WTC11 (cell line): ENCODE measurements at regions not wholly inside any gene's neighbourhood (a gene's known extent, or its start where the extent isn't known, plus 50 kb on each side); places are given as distances from the start of the nearest gene placed in this dataset.

ENCODE experiments used
- NFYB ChIP-seq: sonication (generic); formaldehyde crosslinking; conservative IDR thresholded peaks from 2 replicates; pipeline ENCODE4 v1.8.0; 2022; ENCODE audit warnings: low read depth, missing genetic modification reagents
- NR1H2 ChIP-seq: sonication (generic); formaldehyde crosslinking; IDR thresholded peaks from 2 replicates; pipeline ENCODE4 v1.9.0; 2021; ENCODE audit warnings: mild to moderate bottlenecking, moderate library complexity, missing genetic modification reagents
- NR3C1 ChIP-seq: sonication (generic); formaldehyde crosslinking; conservative IDR thresholded peaks from 2 replicates; pipeline ENCODE4 v1.8.1; 2023; ENCODE audit warnings: low read depth, mild to moderate bottlenecking, missing genetic modification reagents
- SMAD4 ChIP-seq: sonication (generic); formaldehyde crosslinking; IDR thresholded peaks from 2 replicates; pipeline ENCODE4 v1.8.0; 2022; ENCODE audit warnings: mild to moderate bottlenecking, missing genetic modification reagents
- TF ChIP-seq, protein P1 (sequence below): fragments of 200-600 bp; IDR thresholded peaks from 2 replicates; pipeline ENCODE4 v1.8.0; 2022; ENCODE audit warnings: antibody characterized with exemption
- TF ChIP-seq, protein P2 (sequence below): fragments of 250-450 bp; sonication (Bioruptor Pico); IDR thresholded peaks from 2 replicates; pipeline ENCODE4 v1.9.0; 2021; ENCODE audit warnings: mild to moderate bottlenecking, borderline replicate concordance
- TF ChIP-seq, protein P3 (sequence below): sonication (generic); formaldehyde crosslinking; IDR thresholded peaks from 2 replicates; pipeline ENCODE4 v1.8.0; 2022; ENCODE audit warnings: mild to moderate bottlenecking, missing genetic modification reagents
- TF ChIP-seq, protein P4 (sequence below): sonication (generic); formaldehyde crosslinking; IDR thresholded peaks from 2 replicates; pipeline ENCODE4 v1.8.0; 2022; ENCODE audit warnings: mild to moderate bottlenecking, missing genetic modification reagents

DNA sequence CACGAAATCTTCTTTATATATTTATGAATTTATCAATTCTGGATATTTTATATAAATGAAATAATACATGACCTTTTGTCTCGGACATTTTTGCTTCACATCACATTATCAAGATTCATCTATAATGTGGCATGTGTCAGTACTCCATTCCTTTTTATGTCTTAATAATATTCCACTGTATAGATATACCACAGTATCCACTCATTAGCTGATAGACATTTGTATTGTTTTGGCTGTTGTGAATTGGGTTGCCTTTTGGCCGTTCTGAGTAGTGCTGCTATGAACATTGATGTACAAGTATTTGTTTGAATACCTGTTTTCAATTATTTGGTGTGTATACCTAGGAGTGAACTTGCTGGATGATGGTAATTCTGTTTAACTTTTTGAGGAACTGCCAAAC is 323.8 kb upstream of the CA10 start:
- TF ChIP-seq NR1H2 (CRISPR knock-in tag) (no peak), SMAD4 (no peak), NR3C1 (no peak), NFYB (CRISPR knock-in tag) (no peak)
- TF ChIP-seq, protein P1, sequence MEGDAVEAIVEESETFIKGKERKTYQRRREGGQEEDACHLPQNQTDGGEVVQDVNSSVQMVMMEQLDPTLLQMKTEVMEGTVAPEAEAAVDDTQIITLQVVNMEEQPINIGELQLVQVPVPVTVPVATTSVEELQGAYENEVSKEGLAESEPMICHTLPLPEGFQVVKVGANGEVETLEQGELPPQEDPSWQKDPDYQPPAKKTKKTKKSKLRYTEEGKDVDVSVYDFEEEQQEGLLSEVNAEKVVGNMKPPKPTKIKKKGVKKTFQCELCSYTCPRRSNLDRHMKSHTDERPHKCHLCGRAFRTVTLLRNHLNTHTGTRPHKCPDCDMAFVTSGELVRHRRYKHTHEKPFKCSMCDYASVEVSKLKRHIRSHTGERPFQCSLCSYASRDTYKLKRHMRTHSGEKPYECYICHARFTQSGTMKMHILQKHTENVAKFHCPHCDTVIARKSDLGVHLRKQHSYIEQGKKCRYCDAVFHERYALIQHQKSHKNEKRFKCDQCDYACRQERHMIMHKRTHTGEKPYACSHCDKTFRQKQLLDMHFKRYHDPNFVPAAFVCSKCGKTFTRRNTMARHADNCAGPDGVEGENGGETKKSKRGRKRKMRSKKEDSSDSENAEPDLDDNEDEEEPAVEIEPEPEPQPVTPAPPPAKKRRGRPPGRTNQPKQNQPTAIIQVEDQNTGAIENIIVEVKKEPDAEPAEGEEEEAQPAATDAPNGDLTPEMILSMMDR, result no peak
- TF ChIP-seq, protein P2, sequence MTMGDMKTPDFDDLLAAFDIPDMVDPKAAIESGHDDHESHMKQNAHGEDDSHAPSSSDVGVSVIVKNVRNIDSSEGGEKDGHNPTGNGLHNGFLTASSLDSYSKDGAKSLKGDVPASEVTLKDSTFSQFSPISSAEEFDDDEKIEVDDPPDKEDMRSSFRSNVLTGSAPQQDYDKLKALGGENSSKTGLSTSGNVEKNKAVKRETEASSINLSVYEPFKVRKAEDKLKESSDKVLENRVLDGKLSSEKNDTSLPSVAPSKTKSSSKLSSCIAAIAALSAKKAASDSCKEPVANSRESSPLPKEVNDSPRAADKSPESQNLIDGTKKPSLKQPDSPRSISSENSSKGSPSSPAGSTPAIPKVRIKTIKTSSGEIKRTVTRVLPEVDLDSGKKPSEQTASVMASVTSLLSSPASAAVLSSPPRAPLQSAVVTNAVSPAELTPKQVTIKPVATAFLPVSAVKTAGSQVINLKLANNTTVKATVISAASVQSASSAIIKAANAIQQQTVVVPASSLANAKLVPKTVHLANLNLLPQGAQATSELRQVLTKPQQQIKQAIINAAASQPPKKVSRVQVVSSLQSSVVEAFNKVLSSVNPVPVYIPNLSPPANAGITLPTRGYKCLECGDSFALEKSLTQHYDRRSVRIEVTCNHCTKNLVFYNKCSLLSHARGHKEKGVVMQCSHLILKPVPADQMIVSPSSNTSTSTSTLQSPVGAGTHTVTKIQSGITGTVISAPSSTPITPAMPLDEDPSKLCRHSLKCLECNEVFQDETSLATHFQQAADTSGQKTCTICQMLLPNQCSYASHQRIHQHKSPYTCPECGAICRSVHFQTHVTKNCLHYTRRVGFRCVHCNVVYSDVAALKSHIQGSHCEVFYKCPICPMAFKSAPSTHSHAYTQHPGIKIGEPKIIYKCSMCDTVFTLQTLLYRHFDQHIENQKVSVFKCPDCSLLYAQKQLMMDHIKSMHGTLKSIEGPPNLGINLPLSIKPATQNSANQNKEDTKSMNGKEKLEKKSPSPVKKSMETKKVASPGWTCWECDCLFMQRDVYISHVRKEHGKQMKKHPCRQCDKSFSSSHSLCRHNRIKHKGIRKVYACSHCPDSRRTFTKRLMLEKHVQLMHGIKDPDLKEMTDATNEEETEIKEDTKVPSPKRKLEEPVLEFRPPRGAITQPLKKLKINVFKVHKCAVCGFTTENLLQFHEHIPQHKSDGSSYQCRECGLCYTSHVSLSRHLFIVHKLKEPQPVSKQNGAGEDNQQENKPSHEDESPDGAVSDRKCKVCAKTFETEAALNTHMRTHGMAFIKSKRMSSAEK (CRISPR knock-in tag), result no peak
- TF ChIP-seq, protein P3, sequence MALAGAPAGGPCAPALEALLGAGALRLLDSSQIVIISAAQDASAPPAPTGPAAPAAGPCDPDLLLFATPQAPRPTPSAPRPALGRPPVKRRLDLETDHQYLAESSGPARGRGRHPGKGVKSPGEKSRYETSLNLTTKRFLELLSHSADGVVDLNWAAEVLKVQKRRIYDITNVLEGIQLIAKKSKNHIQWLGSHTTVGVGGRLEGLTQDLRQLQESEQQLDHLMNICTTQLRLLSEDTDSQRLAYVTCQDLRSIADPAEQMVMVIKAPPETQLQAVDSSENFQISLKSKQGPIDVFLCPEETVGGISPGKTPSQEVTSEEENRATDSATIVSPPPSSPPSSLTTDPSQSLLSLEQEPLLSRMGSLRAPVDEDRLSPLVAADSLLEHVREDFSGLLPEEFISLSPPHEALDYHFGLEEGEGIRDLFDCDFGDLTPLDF (CRISPR knock-in tag), result no peak
- TF ChIP-seq, protein P4, sequence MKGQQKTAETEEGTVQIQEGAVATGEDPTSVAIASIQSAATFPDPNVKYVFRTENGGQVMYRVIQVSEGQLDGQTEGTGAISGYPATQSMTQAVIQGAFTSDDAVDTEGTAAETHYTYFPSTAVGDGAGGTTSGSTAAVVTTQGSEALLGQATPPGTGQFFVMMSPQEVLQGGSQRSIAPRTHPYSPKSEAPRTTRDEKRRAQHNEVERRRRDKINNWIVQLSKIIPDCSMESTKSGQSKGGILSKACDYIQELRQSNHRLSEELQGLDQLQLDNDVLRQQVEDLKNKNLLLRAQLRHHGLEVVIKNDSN (CRISPR knock-in tag), result no peak
